HG03103 (cell line): ENCODE measurements at regions not wholly inside any gene's neighbourhood (a gene's known extent, or its start where the extent isn't known, plus 50 kb on each side); places are given as distances from the start of the nearest gene placed in this dataset.

Source experiments
- ATAC-seq: cut with Tn5 transposase; IDR thresholded peaks from one replicate; pipeline ENCODE4 v1.9.1; 2021; ENCODE audit warnings: low read depth; ENCODE audit not compliant: unreplicated experiment

DNA sequence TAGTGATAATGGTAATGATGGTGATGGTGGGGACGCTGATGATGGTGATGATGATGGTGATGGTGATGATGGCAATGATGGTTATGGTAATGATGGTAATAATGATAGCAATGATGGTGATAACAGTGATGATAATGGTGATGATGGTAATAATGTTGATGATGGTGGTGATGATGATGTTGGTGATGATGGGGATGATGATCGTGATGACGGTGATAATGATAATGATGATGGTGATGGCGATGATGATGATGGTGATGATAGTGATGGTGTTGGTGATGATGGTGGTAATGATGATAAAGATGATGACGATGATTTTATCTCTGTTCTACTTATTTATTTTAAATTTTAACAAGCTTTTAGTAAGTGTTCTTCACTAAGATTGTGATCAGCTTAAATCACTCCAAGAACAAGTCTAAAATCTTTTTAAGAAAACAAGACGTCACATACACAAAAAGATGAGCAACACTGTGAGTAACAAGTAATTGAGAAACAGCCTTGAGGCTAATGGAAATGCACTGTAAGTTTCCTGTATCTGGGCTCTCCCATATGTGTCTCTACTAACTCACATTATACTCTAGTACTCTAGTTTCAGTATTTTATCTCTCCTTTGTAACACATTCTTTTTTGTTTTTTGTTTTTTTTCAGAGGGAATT, 480.2 kb upstream of the PRKX start:
- ATAC-seq: no peak

DNA sequence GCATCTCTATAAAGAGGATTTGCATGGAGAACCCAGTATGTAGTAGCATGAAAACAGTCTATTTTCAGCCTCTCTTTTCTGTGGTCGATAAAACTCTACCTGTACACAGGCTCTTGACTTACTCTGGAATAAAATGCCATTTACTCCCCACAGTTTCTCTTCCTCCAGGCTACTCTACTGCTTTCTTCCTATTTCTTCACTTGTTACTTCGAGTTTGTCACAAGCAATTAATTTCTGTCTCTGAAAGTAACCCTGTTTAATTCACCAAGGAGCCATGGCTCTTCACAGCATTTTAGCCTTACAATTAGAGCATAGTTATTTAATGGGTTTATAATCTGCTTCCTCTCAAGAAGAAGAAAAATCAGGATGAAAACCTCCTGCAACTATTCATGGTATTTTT, 472.9 kb upstream of the PRKX start:
- ATAC-seq: no peak

DNA sequence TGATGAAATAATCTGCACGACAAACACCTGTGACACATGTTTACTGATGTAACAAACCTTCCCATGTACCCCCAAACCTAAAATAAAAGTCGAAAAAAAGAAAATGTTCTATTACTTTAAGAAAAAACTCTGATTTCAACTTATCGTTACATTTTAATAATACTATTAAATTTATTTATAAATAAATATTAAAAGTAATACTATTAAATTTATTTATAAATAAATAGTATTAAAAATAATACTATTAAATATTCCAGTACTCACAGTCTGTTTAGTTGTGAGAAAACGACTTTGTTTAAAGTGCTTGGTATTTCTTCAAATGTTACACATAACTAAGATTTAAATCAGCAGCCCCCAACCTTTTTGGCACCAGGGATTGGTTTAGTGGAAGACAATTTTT, 471.6 kb upstream of the PRKX start:
- no peak for ATAC-seq

DNA sequence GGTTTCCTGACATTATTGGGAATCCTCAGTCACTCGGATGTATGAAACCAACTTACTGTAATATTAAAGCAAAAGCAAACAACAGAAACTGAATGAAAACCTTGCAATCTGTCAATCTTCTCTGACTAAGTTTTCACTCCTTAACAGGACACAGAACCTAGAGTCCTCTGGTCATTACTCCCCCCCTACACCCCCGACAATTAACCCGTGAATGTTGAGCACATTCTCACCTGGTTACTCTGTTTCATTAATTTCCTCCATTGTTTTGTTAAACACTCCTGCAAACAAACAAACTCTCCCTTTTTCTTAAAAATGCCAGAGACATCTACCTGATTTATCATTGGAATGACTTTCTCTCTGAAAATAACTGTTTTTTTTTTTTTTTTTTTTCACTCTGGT, 469.0 kb upstream of the PRKX start:
- ATAC-seq: no peak

DNA sequence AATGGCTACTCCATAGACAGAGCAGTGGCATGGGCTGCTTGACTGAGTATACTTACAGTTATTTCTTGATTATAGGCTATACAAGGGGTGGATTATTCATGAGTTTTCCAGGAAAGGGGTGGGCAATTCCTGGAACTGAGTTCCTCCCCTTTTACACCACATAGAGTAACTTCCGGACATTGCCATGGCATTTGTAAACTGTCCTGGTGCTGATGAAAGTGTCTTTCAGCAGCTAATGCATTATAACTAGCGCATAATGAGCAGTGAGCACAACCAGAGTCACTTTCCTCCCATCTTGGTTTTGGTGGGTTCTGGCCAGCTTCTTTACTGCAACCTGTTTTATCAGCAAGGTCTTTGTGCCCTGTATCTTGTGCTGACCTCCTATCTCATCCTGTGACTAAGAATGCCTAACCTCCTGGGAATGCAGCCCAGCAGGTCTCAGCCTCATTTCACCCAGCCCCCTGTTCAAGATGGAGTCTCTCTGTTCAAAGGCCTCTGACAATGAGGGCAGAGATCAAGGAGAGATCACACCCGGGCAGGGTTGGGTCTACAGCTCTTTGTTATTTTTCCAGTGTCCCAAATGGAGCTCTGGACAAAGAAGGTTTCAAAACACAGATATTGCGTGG, 468.4 kb upstream of the PRKX start:
- ATAC-seq: no peak

DNA sequence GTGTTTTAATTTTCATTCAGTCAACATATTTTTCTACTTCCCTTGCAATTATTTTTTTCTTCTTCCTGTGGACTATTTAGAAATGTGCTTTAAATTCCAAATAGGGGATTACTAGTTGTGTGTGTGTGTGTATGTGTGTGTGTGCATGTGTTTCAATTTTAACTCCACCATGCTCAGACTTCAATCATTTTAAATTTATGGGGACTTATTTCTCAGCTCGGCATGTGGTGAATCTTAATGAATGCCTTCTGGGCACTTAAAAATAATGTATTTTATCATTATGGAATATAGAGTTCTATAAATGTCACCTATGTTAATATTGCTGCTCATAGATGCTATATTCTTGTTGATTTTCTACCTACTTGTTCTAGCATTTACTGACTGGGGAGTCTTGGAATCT, 465.6 kb upstream of the PRKX start:
- no peak for ATAC-seq

DNA sequence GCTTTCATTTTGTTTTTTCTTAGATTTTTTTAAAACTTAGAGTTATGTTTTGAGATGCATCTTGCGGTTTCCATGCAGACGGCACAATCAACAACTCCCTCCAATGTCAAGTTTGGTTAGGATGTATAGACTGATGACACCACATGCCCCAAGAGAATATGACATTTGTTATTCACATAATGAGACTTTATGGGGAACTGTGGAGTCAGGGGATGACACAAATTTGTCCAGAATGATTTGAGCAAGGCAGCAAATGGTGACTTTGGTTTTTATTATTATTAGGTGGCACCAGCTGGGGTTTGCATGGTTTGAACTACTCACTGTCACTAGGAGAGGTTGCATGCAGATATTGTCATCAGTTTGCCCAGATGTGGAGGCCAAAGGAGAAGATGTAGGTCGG, 461.8 kb upstream of the PRKX start:
- ATAC-seq: no peak

DNA sequence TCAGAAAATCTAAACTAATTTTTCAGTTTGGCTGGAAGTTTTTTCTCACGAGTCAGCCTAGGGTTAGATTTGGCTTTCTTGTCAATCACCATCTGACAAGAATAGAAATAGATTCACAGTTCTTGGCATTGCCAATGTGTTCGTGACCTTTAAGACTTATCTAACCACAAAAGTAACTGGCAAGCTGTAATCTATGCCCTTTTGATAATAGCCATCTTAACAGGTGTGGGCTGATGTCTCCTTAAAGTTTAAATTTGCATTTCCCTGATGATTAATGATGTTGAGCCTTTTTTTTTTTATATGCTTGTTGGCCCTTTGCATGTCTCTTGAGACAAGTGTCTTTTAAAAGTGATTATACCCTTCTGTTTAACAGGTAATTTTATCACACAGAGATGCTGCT, 460.3 kb upstream of the PRKX start:
- ATAC-seq: no peak

DNA sequence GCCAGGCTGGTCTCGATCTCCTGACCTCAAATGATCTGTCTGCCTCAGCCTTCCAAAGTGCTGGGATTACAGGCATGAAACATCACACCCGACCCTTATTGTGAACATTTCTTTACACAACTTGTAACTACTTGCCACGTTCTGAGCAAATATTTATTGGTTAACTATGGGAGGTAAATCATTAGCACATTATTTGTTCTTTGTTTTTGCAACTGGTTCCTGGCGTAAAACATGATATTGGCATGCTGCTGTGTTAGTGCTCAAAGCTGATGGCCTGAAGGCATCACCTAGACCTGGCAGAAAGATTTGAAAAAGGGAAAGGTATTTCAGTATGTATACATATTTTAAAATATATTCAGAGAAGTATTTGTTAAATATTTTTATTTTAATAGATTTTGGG, 438.3 kb upstream of the PRKX start:
- no peak for ATAC-seq

DNA sequence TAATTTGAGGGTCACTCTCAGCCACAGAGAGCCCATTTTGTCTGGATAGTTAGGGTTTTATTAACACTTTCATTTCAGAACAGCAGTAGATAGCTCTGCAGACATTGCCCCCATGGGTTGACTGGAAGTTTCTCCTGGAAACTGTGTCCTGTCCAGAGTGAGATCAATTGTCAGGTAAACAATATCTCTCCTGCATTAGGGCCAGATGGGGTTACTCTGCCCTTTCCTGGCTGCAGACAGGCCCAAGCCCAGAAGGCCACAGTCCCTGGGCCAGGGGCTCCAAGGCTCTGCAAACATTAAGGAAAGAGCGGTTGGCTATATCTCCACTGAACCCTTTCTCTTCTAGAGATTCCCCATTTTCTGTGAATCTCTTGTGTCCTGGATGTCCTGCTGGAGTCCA, 436.8 kb upstream of the PRKX start:
- no peak for ATAC-seq

DNA sequence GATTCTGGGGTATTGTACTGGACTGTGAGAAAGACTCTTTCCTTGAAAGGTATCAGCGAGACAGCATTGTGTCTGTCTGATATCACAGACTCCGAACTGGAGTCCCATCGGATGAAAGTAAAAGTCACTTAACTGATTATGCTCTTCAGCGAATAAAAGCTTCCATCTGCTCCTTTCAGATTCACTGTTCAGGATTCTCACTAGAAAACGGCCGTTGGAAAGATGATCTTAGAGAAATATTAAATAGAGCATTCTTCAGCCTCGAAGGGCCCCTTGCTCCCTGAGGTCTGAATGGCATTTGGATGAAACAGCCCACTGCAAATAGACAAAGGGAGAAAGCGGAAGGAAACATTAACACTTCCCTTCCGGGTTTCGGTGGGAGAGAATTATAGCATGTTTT, 416.2 kb upstream of the PRKX start:
- no peak for ATAC-seq

DNA sequence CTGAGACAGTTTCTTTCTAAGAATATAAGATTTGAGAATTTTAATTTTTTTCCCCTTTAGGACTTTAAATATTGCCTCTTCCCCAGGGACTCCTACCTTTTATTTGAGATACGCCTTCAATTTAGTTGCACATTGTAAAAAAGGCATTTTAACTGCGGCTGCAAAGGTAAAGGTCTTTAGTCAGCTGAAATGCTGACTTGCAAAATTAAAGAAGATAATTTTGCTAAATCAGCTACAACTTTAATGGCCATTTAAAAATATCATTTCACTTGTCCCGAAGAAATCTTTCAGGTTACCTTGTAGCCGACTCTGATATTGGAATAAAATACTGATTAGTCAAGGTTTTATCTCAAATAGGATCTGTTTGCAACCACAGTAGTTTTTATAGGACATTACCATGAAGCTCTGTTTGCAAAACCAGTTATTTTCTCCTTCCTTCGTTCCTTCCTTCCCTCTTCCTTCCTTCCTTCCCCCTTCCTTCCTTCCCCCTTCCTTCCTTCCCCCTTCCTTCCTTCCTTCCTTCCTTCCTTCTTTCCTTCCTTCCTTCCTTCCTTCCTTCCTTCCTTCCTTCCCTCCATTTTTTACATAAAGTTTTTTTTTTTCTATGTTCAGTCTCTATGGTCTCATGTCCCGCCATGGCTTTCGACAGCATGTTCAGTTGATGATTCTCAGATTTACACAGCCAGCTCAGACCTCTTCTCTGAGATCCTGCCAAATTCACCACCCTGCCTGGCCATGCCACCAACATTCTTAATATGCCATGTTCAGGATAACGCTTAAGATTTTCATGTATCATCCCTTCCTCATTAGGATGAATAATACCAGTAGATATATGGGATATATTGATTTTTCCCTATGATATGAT, 405.4 kb upstream of the PRKX start:
- no peak for ATAC-seq

DNA sequence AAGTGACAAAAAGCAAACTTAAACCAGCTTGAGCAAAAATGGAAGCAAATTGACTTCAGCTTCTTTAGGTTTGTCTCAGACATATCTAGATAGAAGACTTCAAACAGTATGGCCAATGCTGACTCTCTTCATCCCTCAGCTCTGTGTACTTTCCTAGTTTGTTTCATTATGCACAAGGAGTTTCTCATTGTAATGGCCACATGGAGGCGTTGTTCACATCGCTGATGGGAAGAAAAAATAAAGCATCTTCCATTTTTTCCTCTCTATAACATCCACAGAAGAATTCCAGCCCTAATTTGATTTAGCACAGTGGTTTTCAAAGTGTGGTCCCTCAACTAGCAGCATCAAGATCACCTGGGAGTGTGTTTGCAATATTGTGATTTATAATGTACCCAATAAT, 397.5 kb upstream of the PRKX start:
- ATAC-seq: no peak

DNA sequence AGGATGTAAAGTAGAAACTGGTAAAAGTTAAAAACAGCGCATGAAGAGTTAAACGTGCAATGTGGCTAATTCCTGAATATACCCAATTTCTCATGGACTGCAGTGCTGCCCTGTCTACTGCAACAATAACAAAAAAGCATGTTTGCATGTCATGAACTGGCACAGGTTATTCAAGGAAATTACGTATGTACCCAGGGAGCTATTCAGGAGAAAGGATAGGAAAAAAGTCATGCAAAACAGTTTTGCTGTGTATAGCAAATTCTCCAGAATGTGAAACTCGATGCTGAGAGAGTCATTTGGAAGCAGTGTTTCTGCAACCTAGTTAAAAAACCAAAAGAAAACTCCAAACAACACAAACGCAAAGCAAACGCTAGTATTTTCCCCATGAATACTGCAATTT, 381.5 kb upstream of the PRKX start:
- ATAC-seq: no peak

DNA sequence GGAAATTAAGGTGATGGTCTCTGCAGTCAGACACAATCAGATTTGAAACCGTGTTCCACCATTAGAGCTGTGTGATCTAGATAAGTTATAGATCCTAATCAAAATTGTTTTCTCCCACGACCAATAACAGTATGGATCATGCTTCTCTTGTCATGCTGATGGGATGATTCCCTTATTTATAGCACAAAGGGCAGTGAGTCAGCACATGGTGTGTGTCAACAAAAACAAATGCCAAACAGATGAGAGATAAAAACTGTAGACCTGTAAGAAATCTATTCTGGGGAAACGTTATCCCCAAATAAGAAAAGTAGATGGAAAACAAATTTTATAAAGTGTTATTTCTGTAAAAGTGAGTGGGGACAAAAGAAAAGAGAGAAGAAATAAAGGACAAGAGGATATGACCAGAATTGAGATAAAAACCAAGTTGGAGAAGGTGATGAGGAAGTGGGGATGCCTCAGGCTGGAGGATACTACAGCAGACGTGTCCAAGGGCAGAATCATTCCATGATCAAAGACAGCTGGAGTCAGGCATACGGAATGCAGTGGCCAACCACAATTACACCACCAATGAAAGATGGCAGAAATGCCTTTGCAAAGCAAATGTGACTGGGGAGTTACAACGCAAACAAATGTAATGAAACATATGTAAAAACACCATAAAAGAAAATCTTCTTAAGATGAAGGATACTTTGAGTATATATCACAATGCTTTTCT, 377.8 kb upstream of the PRKX start:
- ATAC-seq: no peak

DNA sequence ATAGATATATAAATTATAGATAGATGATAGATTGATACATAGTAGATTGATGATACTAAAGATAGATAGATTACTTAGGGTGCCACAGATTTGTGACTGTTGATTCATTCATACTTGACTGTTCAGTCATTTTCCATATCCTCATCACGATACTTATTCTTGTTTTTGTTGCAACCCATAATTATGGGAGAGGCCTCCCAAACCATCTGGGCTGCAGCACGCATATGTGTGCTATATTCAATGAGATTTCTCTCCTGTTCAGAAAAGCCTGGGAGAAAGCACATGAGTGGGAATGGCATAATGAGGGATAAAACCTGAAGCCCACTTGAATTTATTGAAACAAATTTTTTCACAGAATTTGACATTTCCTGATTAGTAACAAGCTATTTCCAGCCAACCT, 346.4 kb upstream of the PRKX start:
- no peak for ATAC-seq

DNA sequence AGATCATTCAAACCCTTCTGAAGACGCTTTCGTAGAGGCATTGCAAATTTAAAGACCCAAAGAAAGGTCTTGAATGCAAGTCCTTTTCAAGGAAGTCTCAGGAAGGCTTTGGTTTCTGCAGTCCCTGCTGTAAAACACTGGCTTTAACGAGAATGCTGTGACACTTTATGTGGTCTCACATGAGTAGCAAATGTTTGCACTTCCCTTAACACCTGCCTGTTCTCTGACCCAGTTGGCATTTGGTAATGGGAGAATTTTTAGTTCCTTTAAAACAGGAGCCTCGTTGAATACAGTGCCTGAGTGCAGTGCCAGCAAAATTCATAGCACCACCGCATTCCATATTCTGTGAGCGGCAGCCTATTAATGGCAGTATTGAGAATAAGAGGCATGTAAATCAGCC, 330.5 kb upstream of the PRKX start:
- no peak for ATAC-seq

DNA sequence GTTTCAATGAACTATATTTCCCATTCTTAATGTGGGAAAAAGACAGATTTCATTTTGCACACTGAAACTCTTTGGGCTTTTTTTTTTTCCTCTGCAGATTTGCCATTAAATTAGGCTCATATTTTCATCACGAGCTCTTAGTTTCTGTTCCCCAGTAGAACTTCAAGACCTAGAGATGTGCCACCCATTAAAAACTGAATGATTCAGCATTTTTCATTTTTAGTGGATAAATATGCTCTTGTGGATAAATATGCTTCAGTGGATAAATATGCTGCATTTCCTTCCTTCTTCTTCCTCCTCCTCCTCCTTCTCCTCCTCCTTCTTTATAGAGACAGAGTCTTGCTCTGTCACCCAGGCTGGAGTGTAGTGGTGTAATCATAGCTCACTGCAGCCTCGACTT, 322.4 kb upstream of the PRKX start:
- ATAC-seq: no peak

DNA sequence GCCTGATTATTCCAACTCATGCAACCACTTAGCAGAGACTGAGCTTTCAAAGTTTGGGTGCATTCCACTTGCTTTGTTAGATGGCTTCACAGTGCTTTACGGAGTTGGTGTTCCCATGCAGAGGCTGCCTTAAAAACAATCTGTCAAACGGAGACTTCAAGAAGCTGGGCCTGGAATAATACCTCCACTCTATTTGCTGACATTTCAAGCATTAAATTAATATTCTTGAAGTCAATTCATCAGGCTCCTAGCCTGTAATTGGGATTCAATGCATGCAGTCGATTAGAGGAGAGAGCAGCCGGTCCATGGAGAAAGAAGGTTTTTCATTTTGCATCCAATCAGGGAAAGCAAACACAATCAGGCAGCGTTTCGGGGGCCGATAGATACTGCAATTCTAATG, 314.7 kb upstream of the PRKX start:
- no peak for ATAC-seq

DNA sequence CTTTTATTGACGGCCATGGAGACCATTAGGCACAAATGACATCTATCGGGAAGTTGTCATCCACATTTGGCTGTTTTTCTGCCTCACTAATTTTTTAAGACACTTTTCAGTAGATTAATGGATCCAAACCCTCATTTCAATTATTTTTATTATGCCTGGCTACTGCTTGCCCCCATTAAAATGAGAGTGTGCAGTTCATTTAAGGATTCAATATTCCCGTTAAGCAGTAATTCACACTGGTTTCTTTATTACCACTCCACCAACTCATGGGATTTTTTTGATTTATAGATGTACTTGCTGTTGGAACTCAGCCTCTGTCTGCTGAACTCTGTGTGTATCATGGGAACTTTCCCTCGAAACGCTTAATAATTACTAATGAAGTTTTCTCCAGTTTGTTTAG, 291.8 kb upstream of the PRKX start:
- ATAC-seq: no peak

DNA sequence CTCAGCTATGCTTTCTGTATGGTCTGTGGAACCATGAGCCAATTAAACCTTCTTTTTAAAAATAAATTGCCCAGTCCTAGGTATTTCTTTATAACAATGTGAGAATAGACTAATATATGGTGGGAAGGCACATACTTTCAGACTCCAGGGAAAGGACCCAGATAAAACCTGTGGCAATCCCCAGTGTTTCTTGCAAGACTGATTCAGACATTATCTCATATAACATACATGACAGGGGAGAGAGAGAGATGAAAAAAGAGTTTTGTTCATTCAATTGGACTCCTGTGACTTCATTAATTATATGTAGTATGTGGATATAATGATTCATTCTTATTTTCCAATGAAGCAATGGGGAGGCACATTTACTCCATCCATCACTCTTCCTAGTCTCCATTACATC, 291.4 kb upstream of the PRKX start:
- ATAC-seq: no peak
